Stomach smooth muscle (tissue), 2 donors: ENCODE measurements at regions not wholly inside any gene's neighbourhood (a gene's known extent, or its start where the extent isn't known, plus 50 kb on each side); places are given as distances from the start of the nearest gene placed in this dataset.

Experiments used
- H3K27ac ChIP-seq: one replicate; pipeline ENCODE4 v1.7.0; 2013; ENCODE audit warnings: mild to moderate bottlenecking, low read length, inconsistent platforms
- H3K27me3 ChIP-seq, 2 donors: one replicate each; pipeline ENCODE4 v1.7.0; 2013; ENCODE audit warnings: low read length in 2 of 2; ENCODE audit not compliant: insufficient read depth in 2 of 2, control insufficient read depth in 1 of 2
- H3K36me3 ChIP-seq, 2 donors: one replicate each; pipeline ENCODE4 v1.7.0; 2013; ENCODE audit warnings: low read length in 2 of 2; ENCODE audit not compliant: control insufficient read depth in 2 of 2, insufficient read depth in 2 of 2
- H3K4me1 ChIP-seq: one replicate; pipeline ENCODE4 v1.7.0; 2013; ENCODE audit warnings: low read length; ENCODE audit not compliant: control insufficient read depth, insufficient read depth
- H3K4me3 ChIP-seq, 2 donors: one replicate each; pipeline ENCODE4 v1.7.0; 2013; ENCODE audit warnings: low read length in 2 of 2
- H3K9ac ChIP-seq, 2 donors: one replicate each; pipeline ENCODE4 v1.7.0; 2013; ENCODE audit warnings: low read length in 2 of 2, mild to moderate bottlenecking in 1 of 2
- H3K9me3 ChIP-seq, 2 donors: one replicate each; pipeline ENCODE4 v1.7.0; 2013; ENCODE audit warnings: low read length in 2 of 2; ENCODE audit not compliant: control insufficient read depth in 2 of 2
- donor health status: healthy.
- donor health status: Pancreatic carcinoma.

GRCh38 chr12:126312457-126312856, 1247.2 kb downstream of the AACS start:
- Histone ChIP-seq H3K4me1 (no peaks in the 10 kb centered on the region), H3K9ac (no peak overlapping the region), H3K9me3 (no peaks in the 10 kb centered on the region), H3K27me3 (no peaks in the 10 kb centered on the region), H3K36me3 (no peaks in the 10 kb centered on the region), H3K27ac (no peak overlapping the region), H3K4me3 (no peak overlapping the region)

- Histone ChIP-seq H3K27ac (no peak overlapping the region), H3K4me1 (no peaks in the 10 kb centered on the region), H3K27me3 (no peaks in the 10 kb centered on the region), H3K9me3 (no peaks in the 10 kb centered on the region), H3K9ac (no peak overlapping the region), H3K36me3 (no peaks in the 10 kb centered on the region), H3K4me3 (no peak overlapping the region)
Measured at GRCh38 chr12:126316411-126316810, 1251.2 kb downstream of the AACS start.

GRCh38 chr12:126337556-126338441, 1272.6 kb downstream of the AACS start:
- Histone ChIP-seq H3K4me1 (no peaks in the 10 kb centered on the region), H3K9me3 (peaks cover 0 to 3% of the 10 kb centered on the region in 2 donors), H3K27ac (no peak overlapping the region), H3K4me3 (no peak overlapping the region), H3K27me3 (no peaks in the 10 kb centered on the region), H3K36me3 (no peaks in the 10 kb centered on the region), H3K9ac (no peak overlapping the region)

GRCh38 chr12:126342866-126343265, 1277.6 kb downstream of the AACS start:
- no peaks in the 10 kb centered on the region for H3K4me1 ChIP-seq
- H3K36me3 ChIP-seq, result no peaks in the 10 kb centered on the region
- H3K27me3 ChIP-seq, result peaks cover 0 to 2% of the 10 kb centered on the region in 2 donors
- peaks cover 0 to 3% of the 10 kb centered on the region in 2 donors for H3K9me3 ChIP-seq
- H3K9ac ChIP-seq, result no peak overlapping the region
- H3K4me3 ChIP-seq, result no peak overlapping the region
- no peak overlapping the region for H3K27ac ChIP-seq

- Histone ChIP-seq H3K4me1 (no peaks in the 10 kb centered on the region), H3K36me3 (no peaks in the 10 kb centered on the region), H3K4me3 (no peak overlapping the region), H3K27ac (no peak overlapping the region), H3K9me3 (peaks cover 0 to 3% of the 10 kb centered on the region in 2 donors), H3K27me3 (peaks cover 0 to 2% of the 10 kb centered on the region in 2 donors), H3K9ac (no peak overlapping the region)
Measured at GRCh38 chr12:126343321-126343720, 1278.1 kb downstream of the AACS start.

GRCh38 chr12:126346087-126346486, 1280.9 kb downstream of the AACS start:
- H3K4me3 ChIP-seq, result no peak overlapping the region
- H3K9me3 ChIP-seq, result no peaks in the 10 kb centered on the region
- H3K9ac ChIP-seq, result no peak overlapping the region
- H3K4me1 ChIP-seq, result no peaks in the 10 kb centered on the region
- H3K27me3 ChIP-seq, result peaks cover 0 to 2% of the 10 kb centered on the region in 2 donors
- H3K27ac ChIP-seq, result no peak overlapping the region
- H3K36me3 ChIP-seq, result no peaks in the 10 kb centered on the region

GRCh38 chr12:126347421-126347820, 1282.2 kb downstream of the AACS start:
- H3K4me3 ChIP-seq, result no peak overlapping the region
- H3K4me1 ChIP-seq, result no peaks in the 10 kb centered on the region
- no peaks in the 10 kb centered on the region for H3K9me3 ChIP-seq
- no peak overlapping the region for H3K27ac ChIP-seq
- peaks cover 0 to 2% of the 10 kb centered on the region in 2 donors for H3K27me3 ChIP-seq
- no peak overlapping the region for H3K9ac ChIP-seq
- H3K36me3 ChIP-seq, result no peaks in the 10 kb centered on the region

- Histone ChIP-seq H3K9me3 (no peaks in the 10 kb centered on the region), H3K27me3 (peaks cover 0 to 2% of the 10 kb centered on the region in 2 donors), H3K4me3 (no peak overlapping the region), H3K9ac (no peak overlapping the region), H3K27ac (no peak overlapping the region), H3K4me1 (no peaks in the 10 kb centered on the region), H3K36me3 (no peaks in the 10 kb centered on the region)
Measured at GRCh38 chr12:126349383-126349782, 1284.1 kb downstream of the AACS start.

- Histone ChIP-seq H3K27ac (no peak overlapping the region), H3K36me3 (no peaks in the 10 kb centered on the region), H3K4me3 (no peak overlapping the region), H3K9me3 (no peaks in the 10 kb centered on the region), H3K27me3 (no peaks in the 10 kb centered on the region), H3K9ac (no peak overlapping the region), H3K4me1 (no peaks in the 10 kb centered on the region)
Measured at GRCh38 chr12:126353604-126354003, 1288.4 kb downstream of the AACS start.

- Histone ChIP-seq H3K4me3 (no peak overlapping the region), H3K27me3 (no peaks in the 10 kb centered on the region), H3K4me1 (no peaks in the 10 kb centered on the region), H3K9ac (no peak overlapping the region), H3K27ac (no peak overlapping the region), H3K36me3 (no peaks in the 10 kb centered on the region), H3K9me3 (no peaks in the 10 kb centered on the region)
Measured at GRCh38 chr12:126354633-126355032, 1289.4 kb downstream of the AACS start.

GRCh38 chr12:126355346-126355745, 1290.1 kb downstream of the AACS start:
- H3K36me3 ChIP-seq, result no peaks in the 10 kb centered on the region
- H3K27ac ChIP-seq, result no peak overlapping the region
- no peaks in the 10 kb centered on the region for H3K27me3 ChIP-seq
- no peak overlapping the region for H3K4me3 ChIP-seq
- H3K9me3 ChIP-seq, result no peaks in the 10 kb centered on the region
- no peaks in the 10 kb centered on the region for H3K4me1 ChIP-seq
- H3K9ac ChIP-seq, result no peak overlapping the region
